ENCODE measurements at regions not wholly inside any gene's neighbourhood (a gene's known extent, or its start where the extent isn't known, plus 50 kb on each side); places are given as distances from the start of the nearest gene placed in this dataset.

DNA sequence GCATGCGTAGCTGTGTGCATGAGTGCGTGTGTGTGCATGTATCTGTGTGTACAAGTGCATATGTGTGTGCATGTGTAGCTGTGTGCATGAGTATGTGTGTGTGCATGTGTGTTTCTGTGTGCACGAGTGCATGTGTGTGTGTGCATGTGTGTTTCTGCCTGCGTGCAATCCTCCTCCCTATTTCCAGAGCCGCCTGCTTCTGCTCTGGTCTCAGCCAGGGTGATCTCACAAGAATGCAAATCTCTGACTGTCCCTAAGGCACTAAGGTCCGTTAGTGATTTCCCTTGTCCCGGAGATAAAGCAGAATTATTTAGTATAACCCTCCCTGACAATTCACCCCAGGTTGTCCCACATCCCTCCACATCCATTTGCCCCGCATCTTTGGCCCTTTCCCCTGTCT, 530.3 kb downstream of the TCERG1L start:
- H3K4me3 ChIP-seq, result no peak overlapping the region
- intact Hi-C loops (cut with DNase I, micrococcal nuclease), result no loop called here
- no peaks in the 10 kb centered on the region for H3K9me3 ChIP-seq
- no peaks in the 10 kb centered on the region for H3K4me1 ChIP-seq (ENCODE audit: low read depth)
- H3K36me3 ChIP-seq (ENCODE audit: low read depth), result no peaks in the 10 kb centered on the region
- TF ChIP-seq, protein P1, sequence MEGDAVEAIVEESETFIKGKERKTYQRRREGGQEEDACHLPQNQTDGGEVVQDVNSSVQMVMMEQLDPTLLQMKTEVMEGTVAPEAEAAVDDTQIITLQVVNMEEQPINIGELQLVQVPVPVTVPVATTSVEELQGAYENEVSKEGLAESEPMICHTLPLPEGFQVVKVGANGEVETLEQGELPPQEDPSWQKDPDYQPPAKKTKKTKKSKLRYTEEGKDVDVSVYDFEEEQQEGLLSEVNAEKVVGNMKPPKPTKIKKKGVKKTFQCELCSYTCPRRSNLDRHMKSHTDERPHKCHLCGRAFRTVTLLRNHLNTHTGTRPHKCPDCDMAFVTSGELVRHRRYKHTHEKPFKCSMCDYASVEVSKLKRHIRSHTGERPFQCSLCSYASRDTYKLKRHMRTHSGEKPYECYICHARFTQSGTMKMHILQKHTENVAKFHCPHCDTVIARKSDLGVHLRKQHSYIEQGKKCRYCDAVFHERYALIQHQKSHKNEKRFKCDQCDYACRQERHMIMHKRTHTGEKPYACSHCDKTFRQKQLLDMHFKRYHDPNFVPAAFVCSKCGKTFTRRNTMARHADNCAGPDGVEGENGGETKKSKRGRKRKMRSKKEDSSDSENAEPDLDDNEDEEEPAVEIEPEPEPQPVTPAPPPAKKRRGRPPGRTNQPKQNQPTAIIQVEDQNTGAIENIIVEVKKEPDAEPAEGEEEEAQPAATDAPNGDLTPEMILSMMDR (IDR thresholded peaks at IDR 0.05), result no peak
- ATAC-seq (no peak), DNase-seq (no peak)

DNA sequence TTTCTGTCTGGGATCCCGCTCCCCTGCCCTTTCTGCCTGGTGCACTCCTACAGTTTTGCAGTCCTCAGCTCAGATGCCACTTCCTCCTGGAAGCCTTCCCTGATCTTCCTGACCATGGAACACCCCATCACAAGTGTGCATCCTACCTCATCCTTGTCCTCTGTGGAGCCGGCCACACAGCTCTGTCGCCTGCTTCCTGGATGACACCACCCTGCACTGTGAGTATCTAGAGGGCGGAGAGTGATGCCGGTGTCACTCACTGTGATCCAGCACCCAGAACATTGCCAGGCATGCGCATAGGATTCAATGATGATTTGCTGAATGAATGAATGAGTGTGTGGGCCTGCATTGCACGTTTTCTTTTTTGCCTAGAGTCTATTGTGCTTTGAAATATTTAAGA, 529.9 kb downstream of the TCERG1L start:
- no peaks in the 10 kb centered on the region for H3K36me3 ChIP-seq (ENCODE audit: low read depth)
- TF ChIP-seq, protein P1 (IDR thresholded peaks at IDR 0.05), result no peak
- intact Hi-C loops (cut with DNase I, micrococcal nuclease), result no loop called here
- no peak overlapping the region for H3K4me3 ChIP-seq
- no peaks in the 10 kb centered on the region for H3K9me3 ChIP-seq
- no peak for DNase-seq
- no peaks in the 10 kb centered on the region for H3K4me1 ChIP-seq (ENCODE audit: low read depth)
- ATAC-seq, result no peak

DNA sequence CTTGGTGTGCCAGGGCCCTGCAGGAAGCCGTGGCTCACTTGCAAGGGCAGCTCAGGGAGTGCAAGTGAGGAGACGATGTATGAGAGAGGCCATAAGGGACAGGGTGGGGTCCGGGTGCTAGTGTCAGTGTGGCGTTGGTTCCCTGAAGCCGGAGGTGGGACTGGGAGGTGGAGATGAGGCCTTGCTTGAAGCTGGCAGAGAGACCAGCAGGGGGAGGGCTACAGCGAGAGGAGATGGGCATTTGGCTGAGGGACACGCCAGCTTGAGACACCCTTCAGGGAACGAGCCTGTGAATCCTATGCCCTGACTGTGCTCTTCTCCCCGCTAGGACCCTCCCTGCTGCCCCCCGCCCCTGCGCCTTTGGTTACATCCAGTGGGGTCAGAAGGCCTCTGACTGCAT, 529.1 kb downstream of the TCERG1L start:
- intact Hi-C loops (cut with DNase I, micrococcal nuclease), result no loop called here
- no peak for DNase-seq
- Histone ChIP-seq H3K36me3 (ENCODE audit: low read depth) (no peaks in the 10 kb centered on the region), H3K4me3 (no peak overlapping the region), H3K4me1 (ENCODE audit: low read depth) (no peaks in the 10 kb centered on the region), H3K9me3 (no peaks in the 10 kb centered on the region)
- no peak for ATAC-seq
- TF ChIP-seq, protein P1 (IDR thresholded peaks at IDR 0.05), result no peak

DNA sequence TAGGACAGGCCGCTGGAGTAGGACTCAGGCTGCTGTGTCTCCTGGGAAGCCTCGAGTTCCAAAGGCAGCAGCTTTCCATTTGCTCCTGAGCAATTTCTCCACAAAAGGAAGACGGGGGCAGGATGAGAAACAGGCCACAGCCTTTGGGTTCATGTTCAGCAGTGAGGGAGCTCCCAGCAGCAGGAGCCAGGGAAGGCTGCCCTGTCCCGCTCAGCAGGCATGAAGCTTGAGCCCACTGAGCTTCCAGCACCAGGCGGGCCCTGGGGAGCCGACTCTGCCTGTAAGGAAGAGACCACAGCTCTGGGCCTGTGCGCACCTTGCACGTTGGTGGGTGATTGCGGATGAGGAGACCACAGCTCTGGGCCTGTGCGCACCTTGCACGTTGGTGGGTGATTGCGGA, 527.2 kb downstream of the TCERG1L start:
- DNase-seq (no peak), ATAC-seq (no peak)
- H3K4me3 ChIP-seq, result no peak overlapping the region
- intact Hi-C loops (cut with DNase I, micrococcal nuclease), result no loop called here
- no peaks in the 10 kb centered on the region for H3K9me3 ChIP-seq
- no peaks in the 10 kb centered on the region for H3K36me3 ChIP-seq (ENCODE audit: low read depth)
- H3K4me1 ChIP-seq (ENCODE audit: low read depth), result no peaks in the 10 kb centered on the region
- TF ChIP-seq, protein P1 (IDR thresholded peaks at IDR 0.05), result no peak

DNA sequence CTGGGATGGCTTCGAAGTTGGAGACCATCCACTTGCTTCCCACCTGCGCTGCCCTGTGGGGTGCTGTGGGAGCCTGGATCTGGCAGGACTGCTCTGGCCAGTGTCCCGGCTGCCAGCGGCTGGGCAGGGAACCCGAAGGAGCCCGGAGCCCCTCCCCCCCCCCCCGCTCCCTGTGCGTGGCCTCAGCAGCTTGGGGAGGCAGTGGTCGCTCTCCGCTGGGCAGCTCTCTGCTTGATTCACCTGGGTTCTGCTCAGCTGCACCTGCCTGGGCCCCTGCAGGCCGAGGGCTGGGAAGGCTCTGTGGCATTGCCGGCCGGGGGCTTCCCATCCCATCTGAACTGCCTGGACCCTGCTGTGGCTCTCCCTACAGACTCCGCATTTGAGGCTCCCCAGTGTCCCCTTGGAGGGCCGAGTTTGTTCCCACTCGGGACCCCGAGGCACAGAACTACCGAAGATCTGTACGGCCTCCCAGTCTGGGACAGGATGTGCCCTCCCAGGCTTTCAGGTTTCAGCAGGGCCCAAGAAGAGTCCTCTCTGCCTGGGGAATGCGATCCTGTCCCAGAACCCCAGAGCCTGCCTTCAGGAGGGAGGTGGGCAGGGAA, 525.1 kb downstream of the TCERG1L start:
- H3K4me3 ChIP-seq, result no peak overlapping the region
- H3K9me3 ChIP-seq, result peaks cover 2% of the 10 kb centered on the region
- TF ChIP-seq, protein P1 (IDR thresholded peaks at IDR 0.05), result no peak
- intact Hi-C loops (cut with DNase I, micrococcal nuclease), result no loop called here
- no peaks in the 10 kb centered on the region for H3K36me3 ChIP-seq (ENCODE audit: low read depth)
- H3K4me1 ChIP-seq (ENCODE audit: low read depth), result no peaks in the 10 kb centered on the region
- ATAC-seq, result no peak
- no peak for DNase-seq

DNA sequence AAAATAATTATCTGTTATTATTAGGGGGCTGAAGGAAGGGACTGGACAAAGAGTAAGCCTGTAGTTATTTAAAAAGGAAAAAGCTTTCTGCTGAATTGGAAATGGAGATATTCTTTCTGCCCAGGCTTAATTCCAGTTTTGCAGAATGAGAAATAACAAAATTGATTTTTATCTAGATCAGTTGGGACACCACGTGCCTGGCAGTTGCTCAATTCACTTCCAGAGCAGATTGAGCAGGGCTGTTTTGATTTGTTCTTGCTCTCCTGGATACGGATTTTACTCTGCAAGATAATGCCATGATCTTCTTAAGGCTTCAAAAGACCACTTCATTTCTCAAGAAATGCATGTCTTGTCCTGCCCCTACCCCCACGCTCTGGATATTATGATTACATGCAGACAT, 524.3 kb downstream of the TCERG1L start:
- intact Hi-C loops (cut with DNase I, micrococcal nuclease), result no loop called here
- DNase-seq, result no peak
- H3K4me1 ChIP-seq (ENCODE audit: low read depth), result no peaks in the 10 kb centered on the region
- no peak overlapping the region for H3K4me3 ChIP-seq
- peaks cover 9% of the 10 kb centered on the region for H3K9me3 ChIP-seq
- TF ChIP-seq, protein P1 (IDR thresholded peaks at IDR 0.05), result no peak
- H3K36me3 ChIP-seq (ENCODE audit: low read depth), result no peaks in the 10 kb centered on the region
- no peak for ATAC-seq
